ENCODE measurements at regions not wholly inside any gene's neighbourhood (a gene's known extent, or its start where the extent isn't known, plus 50 kb on each side); places are given as distances from the start of the nearest gene placed in this dataset.
A peak's percentile ranks its signal among the peaks of the same experiment; 100 is the strongest.

DNA sequence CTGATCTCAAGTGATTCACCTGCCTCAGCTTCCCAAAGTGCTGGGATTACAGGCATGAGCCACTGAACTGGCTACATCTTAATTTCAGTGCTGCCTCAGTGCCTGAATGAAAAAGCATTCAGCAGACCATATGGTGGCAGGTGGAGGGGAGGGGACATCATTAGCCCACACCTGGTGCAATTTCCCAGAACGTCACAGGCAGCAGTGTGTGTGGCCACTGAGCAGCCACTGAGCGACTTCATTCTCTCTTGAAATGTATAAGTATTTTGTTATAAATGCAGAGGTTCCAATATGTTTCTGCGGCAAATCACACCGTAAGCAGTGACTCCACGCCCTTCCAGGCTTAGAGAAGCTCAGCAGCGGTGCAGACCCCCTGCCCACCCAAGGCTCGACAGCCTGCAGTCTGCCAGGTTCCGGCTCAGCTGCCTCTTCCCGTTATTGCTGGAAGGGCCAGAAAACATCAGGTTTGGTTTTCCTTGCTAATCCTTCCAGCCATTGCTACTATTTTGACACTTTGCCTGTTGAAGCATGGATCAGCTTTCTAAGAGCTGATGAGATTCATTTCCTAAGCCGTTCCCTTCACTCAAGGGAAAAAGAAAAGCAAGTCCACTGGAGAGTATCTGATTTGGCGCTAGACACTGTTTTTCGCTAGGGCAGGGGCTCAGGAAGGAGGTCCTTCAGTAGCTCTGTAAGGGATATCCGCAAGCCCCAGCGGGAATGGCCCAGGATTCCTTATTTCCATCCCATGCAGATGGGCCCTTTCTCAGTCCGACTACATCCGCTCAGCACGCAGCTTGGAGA is 250.7 kb downstream of the VAPA start:
- Histone ChIP-seq H3K79me2 (ENCODE audit: insufficient read depth, low read length) (no peaks in the 10 kb centered on the region), H3K36me3 (ENCODE audit: insufficient read depth, low read length) (no peaks in the 10 kb centered on the region), H3K27me3 (ENCODE audit: insufficient read depth, low read length) (no peaks in the 10 kb centered on the region), H3K4me2 (ENCODE audit: insufficient read depth, low read length) (no peak overlapping the region), H3K4me1 (ENCODE audit: insufficient read depth, low read length) (peaks cover 7% of the 10 kb centered on the region), H4K20me1 (ENCODE audit: insufficient read depth, low read length) (no peaks in the 10 kb centered on the region), H3K9me3 (ENCODE audit: low read depth, low read length) (no peaks in the 10 kb centered on the region), H3K4me3 (ENCODE audit: insufficient read depth, low read length) (no peak overlapping the region), H2AFZ (ENCODE audit: low read length) (no peak overlapping the region), H3K27ac (ENCODE audit: low read depth, low read length) (no peak overlapping the region)
- peak; percentile 48 for DNase-seq (ENCODE audit: insufficient read length, low spot score, missing footprints)
- TF ChIP-seq, protein P1, sequence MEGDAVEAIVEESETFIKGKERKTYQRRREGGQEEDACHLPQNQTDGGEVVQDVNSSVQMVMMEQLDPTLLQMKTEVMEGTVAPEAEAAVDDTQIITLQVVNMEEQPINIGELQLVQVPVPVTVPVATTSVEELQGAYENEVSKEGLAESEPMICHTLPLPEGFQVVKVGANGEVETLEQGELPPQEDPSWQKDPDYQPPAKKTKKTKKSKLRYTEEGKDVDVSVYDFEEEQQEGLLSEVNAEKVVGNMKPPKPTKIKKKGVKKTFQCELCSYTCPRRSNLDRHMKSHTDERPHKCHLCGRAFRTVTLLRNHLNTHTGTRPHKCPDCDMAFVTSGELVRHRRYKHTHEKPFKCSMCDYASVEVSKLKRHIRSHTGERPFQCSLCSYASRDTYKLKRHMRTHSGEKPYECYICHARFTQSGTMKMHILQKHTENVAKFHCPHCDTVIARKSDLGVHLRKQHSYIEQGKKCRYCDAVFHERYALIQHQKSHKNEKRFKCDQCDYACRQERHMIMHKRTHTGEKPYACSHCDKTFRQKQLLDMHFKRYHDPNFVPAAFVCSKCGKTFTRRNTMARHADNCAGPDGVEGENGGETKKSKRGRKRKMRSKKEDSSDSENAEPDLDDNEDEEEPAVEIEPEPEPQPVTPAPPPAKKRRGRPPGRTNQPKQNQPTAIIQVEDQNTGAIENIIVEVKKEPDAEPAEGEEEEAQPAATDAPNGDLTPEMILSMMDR (IDR thresholded peaks at IDR 0.05; ENCODE audit: extremely low read depth, low read depth, low read length), result no peak

DNA sequence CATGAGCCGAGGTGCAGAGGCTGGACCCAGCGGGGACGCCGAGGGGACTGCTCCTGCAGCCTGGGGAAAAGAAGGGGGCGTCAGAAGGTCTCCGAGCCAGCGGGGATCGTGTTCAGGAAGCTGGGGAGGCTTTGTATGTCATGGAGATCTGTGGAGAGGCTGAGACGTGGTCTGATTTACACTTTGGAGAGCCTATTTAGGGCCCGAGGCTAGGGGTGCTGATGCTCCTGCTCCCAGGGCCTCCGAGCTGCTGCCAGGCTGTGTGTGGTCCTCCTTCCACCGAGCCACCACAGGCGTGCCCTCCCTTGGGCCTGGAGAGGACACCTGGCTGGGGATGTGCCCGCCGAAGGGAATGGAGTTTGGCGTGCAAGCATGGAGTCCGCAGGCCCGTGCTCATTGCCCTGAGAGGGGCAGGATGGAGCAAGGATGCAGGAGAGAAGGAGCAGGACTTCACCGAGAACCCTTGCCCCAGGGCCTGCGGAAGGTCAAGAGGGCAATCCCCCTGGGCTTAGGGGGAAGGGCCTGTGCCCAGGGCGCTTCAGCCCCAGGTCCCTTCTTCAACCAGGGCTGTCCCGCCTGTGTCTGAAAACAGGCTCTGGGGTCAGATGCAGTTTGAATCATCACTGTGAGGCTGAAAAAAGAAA is 252.5 kb downstream of the VAPA start:
- TF ChIP-seq, protein P1 (IDR thresholded peaks at IDR 0.05; ENCODE audit: extremely low read depth, low read depth, low read length), result no peak
- peak; percentile 53 for DNase-seq (ENCODE audit: insufficient read length, low spot score, missing footprints)
- peaks cover 17% of the 10 kb centered on the region for H3K4me1 ChIP-seq (ENCODE audit: insufficient read depth, low read length)

DNA sequence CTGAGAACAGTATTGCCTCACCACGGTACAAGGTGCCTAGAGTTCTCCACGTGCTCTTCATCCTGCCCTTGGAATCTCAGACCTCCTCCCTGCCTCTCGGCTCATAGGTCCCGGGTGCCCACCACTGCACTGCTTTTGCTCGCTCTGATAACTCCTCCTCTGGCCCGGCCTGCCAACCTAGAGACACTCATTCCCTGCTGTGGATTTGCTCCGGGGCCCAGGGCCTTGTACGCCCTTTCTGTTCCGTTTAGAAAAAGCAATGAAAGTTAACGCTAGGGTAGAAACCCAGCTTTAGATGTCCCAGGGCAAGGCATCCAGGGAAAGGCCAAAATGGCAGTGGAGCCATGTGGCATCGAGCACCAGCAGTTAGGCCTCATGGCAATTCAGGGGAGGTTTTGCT is 253.9 kb downstream of the VAPA start:
- H3K4me2 ChIP-seq (ENCODE audit: insufficient read depth, low read length), result no peak overlapping the region
- H2AFZ ChIP-seq (ENCODE audit: low read length), result no peak overlapping the region
- DNase-seq (ENCODE audit: insufficient read length, low spot score, missing footprints), result no peak
- no peak overlapping the region for H3K4me3 ChIP-seq (ENCODE audit: insufficient read depth, low read length)
- no peaks in the 10 kb centered on the region for H3K27me3 ChIP-seq (ENCODE audit: insufficient read depth, low read length)
- H4K20me1 ChIP-seq (ENCODE audit: insufficient read depth, low read length), result no peaks in the 10 kb centered on the region
- peaks cover 17% of the 10 kb centered on the region for H3K4me1 ChIP-seq (ENCODE audit: insufficient read depth, low read length)
- no peaks in the 10 kb centered on the region for H3K79me2 ChIP-seq (ENCODE audit: insufficient read depth, low read length)
- TF ChIP-seq, protein P1 (IDR thresholded peaks at IDR 0.05; ENCODE audit: extremely low read depth, low read depth, low read length), result no peak
- H3K27ac ChIP-seq (ENCODE audit: low read depth, low read length), result no peak overlapping the region
- H3K36me3 ChIP-seq (ENCODE audit: insufficient read depth, low read length), result no peaks in the 10 kb centered on the region
- H3K9me3 ChIP-seq (ENCODE audit: low read depth, low read length), result no peaks in the 10 kb centered on the region

More for the DNA sequence above, 252.5 kb downstream of the VAPA start:
- Histone ChIP-seq H3K36me3 (ENCODE audit: insufficient read depth, low read length) (no peaks in the 10 kb centered on the region), H3K4me3 (ENCODE audit: insufficient read depth, low read length) (no peak overlapping the region), H3K9me3 (ENCODE audit: low read depth, low read length) (no peaks in the 10 kb centered on the region), H3K27me3 (ENCODE audit: insufficient read depth, low read length) (no peaks in the 10 kb centered on the region), H3K79me2 (ENCODE audit: insufficient read depth, low read length) (no peaks in the 10 kb centered on the region), H4K20me1 (ENCODE audit: insufficient read depth, low read length) (no peaks in the 10 kb centered on the region), H3K4me2 (ENCODE audit: insufficient read depth, low read length) (no peak overlapping the region), H2AFZ (ENCODE audit: low read length) (no peak overlapping the region), H3K27ac (ENCODE audit: low read depth, low read length) (no peak overlapping the region)

DNA sequence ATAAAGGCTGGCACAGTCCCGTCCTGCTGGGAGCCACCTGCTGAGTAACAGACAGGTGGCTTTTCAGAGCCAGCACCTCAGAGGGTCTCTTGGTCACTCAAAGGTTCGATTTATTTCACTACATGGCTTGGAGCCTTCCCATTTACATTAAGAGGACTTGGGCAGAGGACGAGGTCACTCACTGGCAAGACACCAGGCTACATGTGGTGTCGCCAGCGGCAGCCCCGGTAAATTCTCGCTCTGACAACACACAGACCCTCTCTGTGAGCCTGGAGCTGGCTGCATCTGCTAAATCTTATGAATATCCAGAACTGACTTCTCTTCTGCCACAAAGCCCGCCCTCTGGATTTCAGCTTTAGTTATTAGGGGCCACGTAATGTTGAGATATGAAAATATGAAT is 254.7 kb downstream of the VAPA start:
- no peaks in the 10 kb centered on the region for H3K79me2 ChIP-seq (ENCODE audit: insufficient read depth, low read length)
- TF ChIP-seq, protein P1 (IDR thresholded peaks at IDR 0.05; ENCODE audit: extremely low read depth, low read depth, low read length), result no peak
- no peaks in the 10 kb centered on the region for H3K27me3 ChIP-seq (ENCODE audit: insufficient read depth, low read length)

More for the DNA sequence above, 254.7 kb downstream of the VAPA start:
- no peaks in the 10 kb centered on the region for H3K9me3 ChIP-seq (ENCODE audit: low read depth, low read length)
- peaks cover 17% of the 10 kb centered on the region for H3K4me1 ChIP-seq (ENCODE audit: insufficient read depth, low read length)
- H3K27ac ChIP-seq (ENCODE audit: low read depth, low read length), result no peak overlapping the region
- H3K4me2 ChIP-seq (ENCODE audit: insufficient read depth, low read length), result no peak overlapping the region
- H2AFZ ChIP-seq (ENCODE audit: low read length), result no peak overlapping the region
- no peak overlapping the region for H3K4me3 ChIP-seq (ENCODE audit: insufficient read depth, low read length)
- peak; percentile 46 for DNase-seq (ENCODE audit: insufficient read length, low spot score, missing footprints)
- no peaks in the 10 kb centered on the region for H4K20me1 ChIP-seq (ENCODE audit: insufficient read depth, low read length)
- H3K36me3 ChIP-seq (ENCODE audit: insufficient read depth, low read length), result no peaks in the 10 kb centered on the region

Measured in osteoblast (primary cell).